ENCODE measurements at regions not wholly inside any gene's neighbourhood (a gene's known extent, or its start where the extent isn't known, plus 50 kb on each side); places are given as distances from the start of the nearest gene placed in this dataset.

DNA sequence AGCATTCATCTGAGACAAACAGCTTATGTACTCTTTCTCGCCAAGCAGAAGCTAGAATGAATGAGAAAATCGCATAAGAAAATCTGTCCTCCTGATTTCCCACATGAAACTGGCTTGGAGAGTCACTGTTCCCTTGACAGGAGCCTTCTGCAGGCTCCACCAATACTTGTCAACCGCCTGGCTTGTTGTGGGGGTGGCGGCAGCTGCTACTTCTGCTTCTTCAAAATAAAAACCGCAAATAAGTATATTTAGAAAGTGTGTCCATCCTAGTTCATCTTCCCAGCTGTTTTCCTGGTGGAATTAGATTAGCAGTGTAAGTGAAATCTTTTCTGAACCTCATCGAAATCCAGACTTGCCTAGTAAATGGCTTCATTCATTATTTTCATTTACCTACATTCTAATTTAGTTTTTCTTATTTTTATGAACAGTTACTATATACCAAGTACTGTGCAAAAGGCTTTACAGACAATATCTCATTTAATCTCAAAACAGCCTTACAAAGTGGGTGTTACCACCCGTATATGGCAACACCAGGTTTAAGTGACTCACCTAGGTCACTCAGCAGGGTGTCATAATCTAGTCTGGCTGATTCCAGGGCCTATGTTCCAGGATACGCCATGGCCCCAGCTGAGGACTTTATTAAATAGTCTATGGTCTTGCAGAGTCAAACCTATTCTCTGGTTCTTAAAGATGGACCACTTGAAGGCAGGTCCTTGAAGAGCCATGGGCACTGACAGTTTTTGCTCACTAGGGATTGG lies 104.6 kb upstream of the IGFBP7 start:
- Histone ChIP-seq H3K27ac (ENCODE audit: low read depth, low read length) (no peak overlapping the region), H3K4me3 (ENCODE audit: low read length) (no peak overlapping the region), H3K9me2 (replicated peaks; ENCODE audit: control insufficient read depth, low read length) (no peaks in the 10 kb centered on the region), H3F3A (ENCODE audit: control insufficient read depth, insufficient read depth) (no peaks in the 10 kb centered on the region), H3K36me3 (ENCODE audit: control insufficient read depth, low read length) (no peaks in the 10 kb centered on the region), H3K27me3 (ENCODE audit: control insufficient read depth, low read length) (no peaks in the 10 kb centered on the region), H3K9me3 (ENCODE audit: control insufficient read depth, insufficient read depth, low read length) (no peaks in the 10 kb centered on the region), H3K79me2 (ENCODE audit: control insufficient read depth, low read length) (no peaks in the 10 kb centered on the region), H3K4me1 (ENCODE audit: control insufficient read depth, low read length) (no peaks in the 10 kb centered on the region), H4K20me1 (ENCODE audit: control insufficient read depth, insufficient read depth, low read depth, low read length) (no peaks in the 10 kb centered on the region), H3K4me2 (ENCODE audit: low read length) (no peak overlapping the region)
- TF ChIP-seq EZH2phosphoT487 (IDR thresholded peaks at IDR 0.05; ENCODE audit: borderline replicate concordance, low read length) = no peak
- TF ChIP-seq, protein P1, sequence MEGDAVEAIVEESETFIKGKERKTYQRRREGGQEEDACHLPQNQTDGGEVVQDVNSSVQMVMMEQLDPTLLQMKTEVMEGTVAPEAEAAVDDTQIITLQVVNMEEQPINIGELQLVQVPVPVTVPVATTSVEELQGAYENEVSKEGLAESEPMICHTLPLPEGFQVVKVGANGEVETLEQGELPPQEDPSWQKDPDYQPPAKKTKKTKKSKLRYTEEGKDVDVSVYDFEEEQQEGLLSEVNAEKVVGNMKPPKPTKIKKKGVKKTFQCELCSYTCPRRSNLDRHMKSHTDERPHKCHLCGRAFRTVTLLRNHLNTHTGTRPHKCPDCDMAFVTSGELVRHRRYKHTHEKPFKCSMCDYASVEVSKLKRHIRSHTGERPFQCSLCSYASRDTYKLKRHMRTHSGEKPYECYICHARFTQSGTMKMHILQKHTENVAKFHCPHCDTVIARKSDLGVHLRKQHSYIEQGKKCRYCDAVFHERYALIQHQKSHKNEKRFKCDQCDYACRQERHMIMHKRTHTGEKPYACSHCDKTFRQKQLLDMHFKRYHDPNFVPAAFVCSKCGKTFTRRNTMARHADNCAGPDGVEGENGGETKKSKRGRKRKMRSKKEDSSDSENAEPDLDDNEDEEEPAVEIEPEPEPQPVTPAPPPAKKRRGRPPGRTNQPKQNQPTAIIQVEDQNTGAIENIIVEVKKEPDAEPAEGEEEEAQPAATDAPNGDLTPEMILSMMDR (IDR thresholded peaks at IDR 0.05; ENCODE audit: low read depth, low read length, poor library complexity, severe bottlenecking) = no peak

- Histone ChIP-seq H3K79me2 (ENCODE audit: control insufficient read depth, low read length) (no peaks in the 10 kb centered on the region), H3K9me2 (replicated peaks; ENCODE audit: control insufficient read depth, low read length) (no peaks in the 10 kb centered on the region)
- no peak for TF ChIP-seq EZH2phosphoT487 (IDR thresholded peaks at IDR 0.05; ENCODE audit: borderline replicate concordance, low read length)
- TF ChIP-seq, protein P1 (IDR thresholded peaks at IDR 0.05; ENCODE audit: low read depth, low read length, poor library complexity, severe bottlenecking) = no peak
Observed at GRCh38 chr4:57211131-57211530, 100.9 kb upstream of the IGFBP7 start.

DNA sequence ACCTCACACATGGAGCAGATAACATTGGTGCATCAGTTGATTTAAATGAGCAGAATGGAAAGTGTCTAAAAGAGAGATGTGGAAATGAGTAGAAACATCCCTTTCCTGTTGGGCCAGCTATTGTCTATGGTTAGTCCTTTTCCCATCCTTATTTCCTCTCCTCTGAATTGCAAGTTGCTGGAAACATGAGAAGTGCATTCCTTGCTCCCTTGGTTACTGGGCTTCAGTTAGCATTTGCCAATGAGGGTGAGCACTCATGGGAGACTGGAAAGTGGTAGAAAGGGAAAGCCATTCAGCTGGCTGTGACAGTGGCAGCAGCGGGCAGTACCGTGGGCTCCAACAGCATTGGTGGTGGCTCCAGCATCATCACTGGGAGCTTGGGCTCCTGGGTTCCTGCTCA lies 96.0 kb upstream of the IGFBP7 start:
- Histone ChIP-seq H3F3A (ENCODE audit: control insufficient read depth, insufficient read depth) (no peaks in the 10 kb centered on the region), H3K27ac (ENCODE audit: low read depth, low read length) (no peak overlapping the region), H3K36me3 (ENCODE audit: control insufficient read depth, low read length) (no peaks in the 10 kb centered on the region), H3K27me3 (ENCODE audit: control insufficient read depth, low read length) (no peaks in the 10 kb centered on the region; the same call in 1 of the 2 replicates), H3K79me2 (ENCODE audit: control insufficient read depth, low read length) (no peaks in the 10 kb centered on the region), H3K4me1 (ENCODE audit: control insufficient read depth, low read length) (no peaks in the 10 kb centered on the region), H3K4me3 (ENCODE audit: low read length) (no peak overlapping the region), H4K20me1 (ENCODE audit: control insufficient read depth, insufficient read depth, low read depth, low read length) (no peaks in the 10 kb centered on the region), H3K4me2 (ENCODE audit: low read length) (no peak overlapping the region), H3K9me2 (replicated peaks; ENCODE audit: control insufficient read depth, low read length) (no peaks in the 10 kb centered on the region), H3K9me3 (ENCODE audit: control insufficient read depth, insufficient read depth, low read length) (no peaks in the 10 kb centered on the region)
- no peak for TF ChIP-seq EZH2phosphoT487 (IDR thresholded peaks at IDR 0.05; ENCODE audit: borderline replicate concordance, low read length)
- TF ChIP-seq, protein P1 (IDR thresholded peaks at IDR 0.05; ENCODE audit: low read depth, low read length, poor library complexity, severe bottlenecking) = no peak

More at GRCh38 chr4:57211131-57211530, 100.9 kb upstream of the IGFBP7 start:
- no peak overlapping the region for H3K4me3 ChIP-seq (ENCODE audit: low read length)
- no peaks in the 10 kb centered on the region for H3K9me3 ChIP-seq (ENCODE audit: control insufficient read depth, insufficient read depth, low read length)
- no peak overlapping the region for H3K27ac ChIP-seq (ENCODE audit: low read depth, low read length)
- H3F3A ChIP-seq (ENCODE audit: control insufficient read depth, insufficient read depth) = no peaks in the 10 kb centered on the region
- no peaks in the 10 kb centered on the region for H3K27me3 ChIP-seq (ENCODE audit: control insufficient read depth, low read length)
- H4K20me1 ChIP-seq (ENCODE audit: control insufficient read depth, insufficient read depth, low read depth, low read length) = no peaks in the 10 kb centered on the region
- H3K4me2 ChIP-seq (ENCODE audit: low read length) = no peak overlapping the region
- H3K36me3 ChIP-seq (ENCODE audit: control insufficient read depth, low read length) = no peaks in the 10 kb centered on the region
- H3K4me1 ChIP-seq (ENCODE audit: control insufficient read depth, low read length) = no peaks in the 10 kb centered on the region

Measured in DOHH2 (cell line).